KMS-11 (cell line): ENCODE measurements at regions not wholly inside any gene's neighbourhood (a gene's known extent, or its start where the extent isn't known, plus 50 kb on each side); places are given as distances from the start of the nearest gene placed in this dataset.
A peak's percentile ranks its signal among the peaks of the same experiment; 100 is the strongest.

Source experiments
- H2AFZ ChIP-seq: fragments of 200-600 bp; sonication (generic); 2 replicates; pipeline ENCODE4 v1.6.1; 2016; ENCODE audit warnings: antibody characterized with exemption, mixed run types, low read depth
- H3K27ac ChIP-seq: fragments of 200-600 bp; sonication (generic); 2 replicates; pipeline ENCODE4 v1.6.1; 2016; ENCODE audit warnings: mild to moderate bottlenecking, mixed run types
- H3K27me3 ChIP-seq: fragments of 200-600 bp; sonication (generic); 2 replicates; pipeline ENCODE4 v1.6.1; 2017; ENCODE audit warnings: mild to moderate bottlenecking, low read depth, mixed run types, moderate library complexity; ENCODE audit not compliant: insufficient read depth
- H3K36me3 ChIP-seq: fragments of 200-600 bp; sonication (generic); 2 replicates; pipeline ENCODE4 v1.6.1; 2017; ENCODE audit warnings: mild to moderate bottlenecking, mixed run types; ENCODE audit not compliant: insufficient read depth
- H3K4me1 ChIP-seq: fragments of 200-600 bp; sonication (generic); 2 replicates; pipeline ENCODE4 v1.6.1; 2016; ENCODE audit warnings: mild to moderate bottlenecking, low read depth, mixed run types; ENCODE audit not compliant: poor library complexity, severe bottlenecking
- H3K4me2 ChIP-seq: fragments of 200-600 bp; sonication (generic); 2 replicates; pipeline ENCODE4 v1.7.0; 2016; ENCODE audit warnings: mild to moderate bottlenecking, mixed run types
- H3K4me3 ChIP-seq: fragments of 200-600 bp; sonication (generic); IDR thresholded peaks from 2 replicates; pipeline ENCODE4 v1.6.1; 2017; ENCODE audit warnings: low read depth, low read length, mixed read lengths; ENCODE audit not compliant: insufficient read depth
- H3K79me2 ChIP-seq: fragments of 200-600 bp; sonication (generic); 2 replicates; pipeline ENCODE4 v1.6.1; 2016; ENCODE audit warnings: low read depth, mixed run types; ENCODE audit not compliant: insufficient read depth
- H3K9ac ChIP-seq: fragments of 200-600 bp; sonication (generic); 2 replicates; pipeline ENCODE4 v1.6.1; 2016; ENCODE audit warnings: mild to moderate bottlenecking, mixed run types
- H4K20me1 ChIP-seq: fragments of 200-600 bp; sonication (generic); 2 replicates; pipeline ENCODE4 v1.6.1; 2016; ENCODE audit warnings: mild to moderate bottlenecking, mixed run types; ENCODE audit not compliant: insufficient read depth
- CTCF ChIP-seq: fragments of 200-600 bp; sonication (generic); conservative IDR thresholded peaks from 2 replicates; pipeline ENCODE4 v1.6.1; 2017; ENCODE audit warnings: low read depth, mild to moderate bottlenecking, antibody characterized with exemption, low read length, moderate library complexity, mixed read lengths

GRCh38 chr16:48687421-48688038 is 77.5 kb upstream of the N4BP1 start:
- Histone ChIP-seq H3K9ac (no peak overlapping the region), H3K79me2 (no peaks in the 10 kb centered on the region), H3K27me3 (no peaks in the 10 kb centered on the region), H3K4me3 (no peak overlapping the region), H4K20me1 (no peaks in the 10 kb centered on the region), H3K36me3 (no peaks in the 10 kb centered on the region), H3K4me1 (peaks cover 4% of the 10 kb centered on the region), H2AFZ (no peak overlapping the region; the same call in 1 of the 2 replicates), H3K4me2 (0 out of 2 replicates have a peak overlapping the region, but pooled peaks have one; percentile 14), H3K27ac (no peak overlapping the region)
- peak; percentile 88 for TF ChIP-seq CTCF

- Histone ChIP-seq H4K20me1 (no peaks in the 10 kb centered on the region), H3K27me3 (no peaks in the 10 kb centered on the region), H3K79me2 (no peaks in the 10 kb centered on the region), H2AFZ (no peak overlapping the region), H3K4me3 (no peak overlapping the region), H3K4me1 (peaks cover 4% of the 10 kb centered on the region), H3K4me2 (no peak overlapping the region), H3K9ac (no peak overlapping the region), H3K36me3 (no peaks in the 10 kb centered on the region), H3K27ac (no peak overlapping the region)
- no peak for TF ChIP-seq CTCF
Observed at GRCh38 chr16:48684148-48684547, 74.2 kb upstream of the N4BP1 start.

GRCh38 chr16:48682971-48683370 is 73.0 kb upstream of the N4BP1 start:
- Histone ChIP-seq H3K36me3 (no peaks in the 10 kb centered on the region), H3K27me3 (no peaks in the 10 kb centered on the region), H3K4me1 (peaks cover 4% of the 10 kb centered on the region), H3K79me2 (no peaks in the 10 kb centered on the region), H3K27ac (no peak overlapping the region), H3K9ac (no peak overlapping the region), H2AFZ (no peak overlapping the region), H4K20me1 (no peaks in the 10 kb centered on the region), H3K4me3 (no peak overlapping the region), H3K4me2 (no peak overlapping the region)
- no peak for TF ChIP-seq CTCF

- no peaks in the 10 kb centered on the region for H3K36me3 ChIP-seq
- no peaks in the 10 kb centered on the region for H3K79me2 ChIP-seq
- H3K9ac ChIP-seq, result no peak overlapping the region
- no peak for TF ChIP-seq CTCF
- H4K20me1 ChIP-seq, result no peaks in the 10 kb centered on the region
- H3K4me2 ChIP-seq, result no peak overlapping the region
- H3K4me1 ChIP-seq, result no peaks in the 10 kb centered on the region
- no peaks in the 10 kb centered on the region for H3K27me3 ChIP-seq
- H3K27ac ChIP-seq, result no peak overlapping the region
- H3K4me3 ChIP-seq, result no peak overlapping the region
- H2AFZ ChIP-seq, result no peak overlapping the region
Observed at GRCh38 chr16:48681520-48681919, 71.5 kb upstream of the N4BP1 start.
